ENCODE measurements at regions not wholly inside any gene's neighbourhood (a gene's known extent, or its start where the extent isn't known, plus 50 kb on each side); places are given as distances from the start of the nearest gene placed in this dataset.

DNA sequence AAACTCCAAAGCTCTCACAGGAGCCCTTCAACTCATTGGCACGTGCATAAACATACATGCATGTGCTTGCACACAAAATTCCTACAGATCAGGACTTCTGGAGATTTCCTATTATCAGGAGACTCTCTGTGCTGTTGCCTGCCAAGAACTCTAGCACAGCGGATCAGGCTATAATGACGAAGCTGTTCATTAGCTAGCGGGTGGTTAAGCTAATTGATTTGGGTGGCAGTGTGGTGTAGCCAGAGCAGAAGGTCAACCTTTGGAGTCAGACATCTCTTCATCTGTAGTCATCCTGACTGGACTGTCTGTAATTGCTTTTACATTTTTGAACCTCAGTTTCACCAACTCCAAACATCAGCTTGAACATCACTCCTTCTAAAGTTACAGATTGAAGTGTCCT lies 69.0 kb downstream of the KIF2B start:
- no peak for DNase-seq

- DNase-seq, result no peak
Measured at GRCh38 chr17:53892222-53892621, 69.5 kb downstream of the KIF2B start.

DNA sequence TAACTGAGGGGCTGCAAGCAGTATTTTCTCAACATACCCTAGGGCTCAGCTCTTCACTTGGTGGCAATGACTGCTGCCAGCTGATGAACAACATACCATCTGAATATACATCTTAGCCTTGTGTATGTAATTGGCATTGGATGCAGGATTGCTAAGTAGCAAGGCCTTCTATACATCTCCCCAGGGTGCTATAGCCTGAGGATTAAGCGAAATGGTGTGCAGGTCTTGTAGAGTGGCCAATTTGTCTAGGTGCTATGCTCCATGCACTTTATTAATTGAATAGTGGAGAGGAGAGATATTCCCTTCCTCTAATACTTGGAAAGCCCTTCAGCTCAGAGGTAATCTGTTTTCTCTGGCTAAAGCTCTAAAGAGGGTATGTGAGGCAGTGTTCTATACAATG lies 71.9 kb downstream of the KIF2B start:
- no peak for DNase-seq

- peak in 1 of 3 donors; percentile 0 for DNase-seq
Measured at GRCh38 chr17:53896047-53896446, 73.3 kb downstream of the KIF2B start.

- DNase-seq, result no peak
Measured at GRCh38 chr17:53900951-53901350, 78.2 kb downstream of the KIF2B start.

DNA sequence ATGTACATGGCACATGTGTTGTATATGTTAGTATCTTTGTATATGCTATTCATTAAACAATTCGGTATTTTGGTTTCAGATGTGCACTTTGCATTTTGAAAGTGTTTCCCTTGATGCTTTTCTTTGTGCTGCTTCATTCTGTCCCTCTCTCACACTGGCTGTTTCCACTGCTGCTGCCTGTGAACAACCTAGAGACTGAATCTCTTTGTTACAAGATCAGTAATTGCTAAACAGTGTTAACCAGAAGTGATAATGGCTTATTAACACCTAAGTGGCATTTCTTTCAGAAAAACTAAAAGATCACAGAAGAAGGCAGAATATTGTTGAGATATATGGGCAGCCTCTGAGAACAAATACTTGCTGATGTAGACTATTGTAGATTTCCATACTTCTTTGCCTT lies 84.7 kb downstream of the KIF2B start:
- no peak for DNase-seq

DNA sequence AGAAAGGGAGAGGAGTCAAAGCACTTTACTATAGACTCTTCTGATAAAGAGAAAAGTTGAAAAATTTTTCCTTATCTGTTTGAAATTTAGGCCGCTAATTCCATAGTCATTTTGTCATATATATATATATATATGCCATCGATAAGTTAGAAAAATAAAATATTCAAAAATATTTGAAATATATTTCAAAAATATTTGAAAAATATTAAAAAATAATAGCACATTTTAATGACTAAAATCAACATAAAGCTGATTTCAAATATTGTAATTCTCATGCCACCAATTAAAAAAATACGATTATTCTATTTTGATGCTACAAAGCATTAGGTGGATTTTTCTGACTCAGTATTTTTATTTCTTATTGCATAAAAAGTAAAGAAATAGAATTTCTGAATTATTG lies 87.1 kb downstream of the KIF2B start:
- DNase-seq, result no peak

- DNase-seq, result no peak
Measured at GRCh38 chr17:53912117-53912516, 89.4 kb downstream of the KIF2B start.

DNA sequence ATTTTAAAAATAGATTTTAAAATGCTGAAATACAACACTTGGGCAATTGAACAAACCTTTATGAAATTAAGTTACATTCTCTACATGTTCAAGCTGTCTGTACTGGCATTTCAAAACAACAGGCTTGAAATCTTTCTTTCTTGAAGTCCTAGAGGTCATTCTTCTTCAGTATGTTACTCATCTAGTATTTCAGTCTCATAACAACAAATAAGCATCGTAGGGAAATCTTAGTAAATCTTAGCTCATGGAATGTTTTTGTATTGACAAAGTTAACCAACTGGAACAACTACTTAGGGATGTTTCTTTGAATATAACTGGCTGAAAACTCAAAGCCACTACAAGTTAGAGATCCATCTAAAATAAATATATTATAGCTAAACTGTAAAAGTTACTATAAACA lies 96.6 kb downstream of the KIF2B start:
- no peak for DNase-seq

DNA sequence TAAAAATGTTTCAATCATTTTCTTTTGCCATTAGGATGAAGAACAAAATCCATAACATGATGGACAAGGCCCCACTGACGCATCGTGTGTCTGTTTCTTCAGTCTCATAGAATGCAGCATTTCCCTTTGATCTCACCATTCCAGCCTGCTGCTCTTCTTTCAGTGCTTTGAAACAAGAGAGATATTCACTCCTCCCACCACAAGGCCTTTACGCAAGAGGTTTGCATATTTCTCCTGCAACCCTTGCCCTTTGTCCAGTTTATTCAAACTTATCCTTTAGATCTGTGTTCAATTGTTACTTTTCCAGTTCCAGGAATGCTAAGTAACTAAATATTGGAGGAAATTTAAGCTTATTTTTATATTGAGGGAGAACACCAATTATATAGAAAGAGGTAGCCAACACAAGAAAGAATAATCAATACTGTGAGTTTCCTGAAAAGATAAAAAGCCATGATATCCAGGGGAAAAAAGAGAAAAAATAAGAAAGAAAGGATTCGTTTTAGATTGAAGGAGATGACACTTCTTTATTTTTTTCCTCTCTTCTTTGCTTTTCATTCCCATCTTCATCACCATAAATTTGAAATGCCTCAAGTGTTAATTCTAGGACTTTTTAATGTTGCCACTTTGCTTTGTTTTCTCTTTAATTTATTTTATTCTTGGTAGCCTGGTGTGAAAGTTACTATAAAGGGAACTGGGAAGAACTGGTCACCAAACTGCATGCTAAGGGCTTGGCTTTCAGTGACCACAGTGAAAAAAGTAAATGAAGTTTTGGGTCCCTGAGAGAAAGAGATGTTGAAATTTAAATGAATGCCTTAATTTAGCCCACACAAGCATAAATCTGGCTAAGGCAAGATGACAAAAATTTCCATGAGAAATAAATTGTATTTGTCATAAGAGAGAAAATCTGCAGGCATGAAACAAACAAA lies 102.1 kb downstream of the KIF2B start:
- DNase-seq, result no peak

DNA sequence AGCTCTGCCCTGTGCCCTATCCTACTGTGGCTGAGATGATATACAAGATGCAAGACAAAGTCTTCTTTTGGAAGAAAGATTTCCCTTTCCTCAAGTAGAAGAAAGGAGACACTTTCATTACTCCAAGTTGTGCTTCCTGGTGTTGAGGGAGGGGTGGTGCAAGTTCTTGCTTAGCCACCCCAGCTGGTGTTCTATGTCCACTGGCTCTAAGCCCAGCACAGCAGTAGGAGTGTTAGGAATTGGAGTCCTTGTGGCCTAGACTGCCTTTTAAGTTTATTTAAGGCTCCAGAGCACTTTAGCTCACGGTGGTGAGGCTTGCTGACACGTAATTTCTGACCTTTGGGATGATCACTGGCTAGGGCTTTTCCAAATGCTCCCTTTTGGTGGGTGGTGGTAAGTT lies 109.7 kb downstream of the KIF2B start:
- DNase-seq, result no peak

DNA sequence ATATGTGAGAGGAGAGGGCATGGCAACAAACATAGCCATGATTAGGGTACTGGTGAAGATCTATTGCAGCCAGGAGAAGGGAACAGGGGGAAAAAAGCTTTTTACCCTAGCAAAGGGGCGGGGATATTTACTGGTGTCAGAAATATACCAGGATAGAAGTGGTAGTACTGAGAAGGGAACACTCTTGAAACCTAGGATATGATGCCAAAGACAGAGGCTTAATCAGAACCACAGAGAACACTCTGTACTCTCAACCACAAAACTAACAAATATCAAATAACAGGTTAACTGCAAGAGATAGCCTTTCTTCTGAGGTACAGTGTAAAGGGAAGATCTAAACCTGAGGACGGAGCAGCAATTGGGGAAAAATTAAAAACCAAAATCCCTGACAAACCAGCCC lies 112.2 kb downstream of the KIF2B start:
- DNase-seq, result no peak

- no peak for DNase-seq
Measured at GRCh38 chr17:53941231-53941630, 118.5 kb downstream of the KIF2B start.

- DNase-seq, result no peak
Measured at GRCh38 chr17:53942436-53942835, 119.7 kb downstream of the KIF2B start.

DNA sequence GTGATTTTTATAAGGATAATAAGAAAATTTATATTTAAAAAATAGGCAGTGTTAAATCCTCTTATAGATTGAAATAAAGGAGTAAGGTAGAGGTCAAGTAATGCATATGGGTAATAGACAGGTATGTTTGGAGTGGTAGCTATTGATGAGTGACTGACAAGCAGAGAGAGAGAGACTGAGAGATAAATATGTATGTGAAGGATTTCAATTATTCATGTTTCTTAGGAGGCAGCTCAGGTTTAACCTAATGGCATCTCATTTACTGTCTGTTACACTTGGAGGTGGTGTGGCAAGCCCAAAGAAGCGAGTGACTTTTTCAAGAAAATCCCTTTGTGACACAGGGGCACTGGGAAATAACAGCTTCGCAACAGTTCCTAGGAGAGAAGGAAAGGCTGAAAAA lies 120.2 kb downstream of the KIF2B start:
- DNase-seq, result no peak

GRCh38 chr17:53948323-53948722 lies 125.6 kb downstream of the KIF2B start:
- DNase-seq, result no peak

DNA sequence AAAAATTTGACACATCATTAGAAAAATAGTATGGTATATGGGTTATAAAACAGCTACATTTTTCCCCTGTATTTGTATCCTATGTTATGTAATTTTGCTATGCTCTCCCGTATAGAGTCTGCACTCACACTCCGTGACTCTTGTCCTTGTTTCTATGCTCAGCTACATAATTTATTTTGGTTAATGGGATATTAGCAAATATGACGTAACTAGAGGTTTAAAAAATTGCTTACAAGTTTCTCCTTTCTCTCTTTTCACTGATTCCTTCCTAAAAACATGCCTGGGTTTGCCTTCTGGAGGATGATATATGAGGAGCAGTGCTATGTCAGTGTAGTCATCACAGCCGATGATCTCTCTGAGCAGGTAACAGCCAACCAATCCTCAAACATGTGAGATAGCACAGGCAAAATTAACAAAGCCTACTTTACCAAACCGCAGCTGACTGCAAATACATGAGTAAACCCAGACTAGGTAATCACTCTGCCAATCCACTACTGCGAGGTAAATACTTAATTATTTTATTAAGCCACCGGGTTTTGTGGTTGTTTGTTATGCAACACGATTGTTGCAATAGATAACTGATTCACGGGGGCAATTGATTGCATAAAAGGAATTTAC lies 126.9 kb downstream of the KIF2B start:
- no peak for DNase-seq

GRCh38 chr17:53950207-53950857 lies 127.6 kb downstream of the KIF2B start:
- DNase-seq, result no peak

GRCh38 chr17:53950858-53951250 lies 128.1 kb downstream of the KIF2B start:
- no peak for DNase-seq

DNA sequence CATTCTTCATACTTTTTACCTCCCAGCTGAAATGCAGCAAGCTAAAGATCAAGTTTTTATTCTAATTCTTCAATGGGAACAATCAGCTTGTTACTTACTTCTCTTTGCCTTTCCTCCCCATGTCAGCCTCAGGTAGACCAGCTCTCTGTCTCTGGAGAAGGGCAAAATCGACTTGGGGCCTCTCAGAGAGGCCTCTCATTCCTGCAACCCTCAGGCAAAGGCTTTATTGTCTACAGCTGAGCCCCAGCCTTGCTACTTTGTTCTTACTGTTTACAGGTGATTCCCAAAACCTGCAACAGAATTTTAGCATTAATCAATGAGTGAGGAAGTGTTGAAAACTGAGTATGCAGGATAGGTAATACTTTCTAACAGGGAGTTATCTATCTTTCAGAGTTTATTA lies 148.6 kb downstream of the KIF2B start:
- no peak for DNase-seq

DNA sequence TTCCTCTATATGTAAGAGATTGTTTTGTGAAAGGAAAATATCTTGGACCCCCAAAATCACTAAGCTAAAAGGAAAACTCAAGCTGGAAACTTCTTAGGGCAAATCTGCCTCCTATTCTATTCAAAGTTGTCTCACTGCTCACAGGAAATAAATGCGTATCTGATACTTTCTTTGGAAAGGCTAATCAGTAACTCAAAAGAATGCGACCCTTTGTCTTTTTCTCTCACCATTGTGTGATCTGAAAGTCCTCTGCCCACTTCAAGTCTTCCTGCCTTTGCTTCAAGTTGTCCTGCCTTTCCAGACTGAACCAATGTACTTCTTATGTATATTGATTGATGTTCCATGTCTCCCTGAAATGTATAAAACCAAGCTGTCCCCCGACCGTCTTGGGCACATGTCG lies 157.3 kb downstream of the KIF2B start:
- DNase-seq, result no peak

GRCh38 chr17:53996131-53996530 lies 173.4 kb downstream of the KIF2B start:
- no peak for DNase-seq

DNA sequence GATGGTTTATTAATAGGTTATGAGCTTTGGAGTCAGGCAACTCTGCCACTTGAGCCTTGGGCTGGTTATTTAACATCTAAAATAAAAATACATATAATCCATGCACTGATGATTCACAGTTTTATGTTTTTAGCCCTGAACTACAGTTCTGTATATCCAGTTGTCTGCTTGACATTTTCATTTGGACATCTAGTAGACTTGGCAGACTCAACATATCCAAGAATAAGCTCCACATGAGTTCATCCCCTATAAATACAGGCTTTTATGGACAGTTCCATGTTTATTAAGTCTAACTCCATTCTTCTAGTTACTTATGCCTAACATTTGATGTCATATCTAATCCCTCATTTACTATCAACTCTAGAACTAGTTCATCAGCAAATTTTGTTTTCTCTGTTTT lies 174.2 kb downstream of the KIF2B start:
- no peak for DNase-seq

GRCh38 chr17:54007855-54008254 lies 185.1 kb downstream of the KIF2B start:
- DNase-seq, result no peak
